H1 (cell line): ENCODE measurements at regions not wholly inside any gene's neighbourhood (a gene's known extent, or its start where the extent isn't known, plus 50 kb on each side); places are given as distances from the start of the nearest gene placed in this dataset.

Experiments
- CTCF ChIA-PET: fragments of 300-600 bp; sonication (Branson Sonifier 250); formaldehyde crosslinking; loops from one replicate; lab custom pipeline; 2021; ENCODE audit not compliant: partially characterized antibody; lab: Charles Lee
- POLR2A ChIA-PET: fragments of 300-600 bp; sonication (Branson Sonifier 250); formaldehyde crosslinking; loops from one replicate; lab custom pipeline; 2021; ENCODE audit warnings: inconsistent platforms; ENCODE audit not compliant: partially characterized antibody; lab: Charles Lee
- DNase-seq, 2 experiments: peaks; one replicate each; pipeline versions ENCODE4 v3.0.0 to v3.0.0-alpha.2; 2010 to 2022; ENCODE audit warnings: low spot score in 2 of 2, low read depth in 1 of 2, mixed read lengths in 1 of 2
- FAIRE-seq: peaks from 2 replicates; lab custom pipeline; 2011; peaks lifted over from hg19 to GRCh38; lab: Jason Lieb, UNC
- H2AFZ ChIP-seq: 2 replicates; pipeline ENCODE4 v1.8.1; 2012; ENCODE audit warnings: low read length, inconsistent platforms
- H2AK5ac ChIP-seq: 2 replicates; pipeline ENCODE4 v1.6.1; 2013; ENCODE audit warnings: low read depth, low read length
- H2BK120ac ChIP-seq: replicated peaks from 2 replicates; pipeline ENCODE3; 2013; ENCODE audit warnings: low read depth, low read length, inconsistent platforms
- H2BK12ac ChIP-seq: 2 replicates; pipeline ENCODE4 v1.6.1; 2013; ENCODE audit warnings: low read depth, low read length
- H2BK15ac ChIP-seq: 2 replicates; pipeline ENCODE4 v1.6.1; 2013; ENCODE audit warnings: low read length
- H2BK20ac ChIP-seq: 2 replicates; pipeline ENCODE4 v1.6.1; 2013; ENCODE audit warnings: low read length
- H2BK5ac ChIP-seq: 2 replicates; pipeline ENCODE4 v1.6.1; 2013; ENCODE audit warnings: low read depth, low read length
- H3K14ac ChIP-seq: 2 replicates; pipeline ENCODE4 v1.6.1; 2013; ENCODE audit warnings: inconsistent platforms; ENCODE audit not compliant: insufficient read length
- H3K18ac ChIP-seq: 2 replicates; pipeline ENCODE4 v1.6.1; 2013; ENCODE audit warnings: low read length; ENCODE audit errors: extremely low read depth
- H3K23ac ChIP-seq: 2 replicates; pipeline ENCODE4 v1.6.1; 2013; ENCODE audit warnings: inconsistent platforms; ENCODE audit not compliant: insufficient read length
- H3K23me2 ChIP-seq: 2 replicates; pipeline ENCODE4 v1.6.1; 2013; ENCODE audit warnings: low read depth, low read length
- H3K27ac ChIP-seq: 2 replicates; pipeline ENCODE4 v1.6.1; 2011; ENCODE audit warnings: low read depth, low read length, inconsistent platforms
- H3K27me3 ChIP-seq, 4 experiments: replicated peaks in 1 of 4; 1 replicate in 1 of 4; 2 replicates in 3 of 4; pipeline versions ENCODE4 v1.6.1 to v1.8.1; 2011 to 2013; ENCODE audit warnings: low read length in 3 of 4, mild to moderate bottlenecking in 3 of 4, inconsistent platforms in 2 of 4, mixed read lengths in 2 of 4, moderate library complexity in 1 of 4; ENCODE audit not compliant: control insufficient read depth in 3 of 4, insufficient read depth in 3 of 4; ENCODE audit errors: extremely low read depth in 1 of 4
- H3K36me3 ChIP-seq, 4 experiments: 2 replicates each; pipeline versions ENCODE4 v1.6.1 to v1.8.1; 2011 to 2013; ENCODE audit warnings: mild to moderate bottlenecking in 4 of 4, low read length in 3 of 4, moderate library complexity in 2 of 4, control low read depth in 1 of 4, inconsistent platforms in 1 of 4; ENCODE audit not compliant: insufficient read depth in 4 of 4, control insufficient read depth in 2 of 4
- H3K4ac ChIP-seq: replicated peaks from 2 replicates; pipeline ENCODE3; 2013; ENCODE audit warnings: low read length, low read depth, mixed read lengths, inconsistent platforms; ENCODE audit not compliant: insufficient read length
- H3K4me1 ChIP-seq, 4 experiments: replicated peaks in 1 of 4; 1 replicate in 1 of 4; 2 replicates in 3 of 4; pipeline versions ENCODE4 v1.6.1 to v1.8.1; 2011 to 2013; ENCODE audit warnings: low read length in 3 of 4, inconsistent platforms in 2 of 4, mixed read lengths in 1 of 4; ENCODE audit not compliant: insufficient read depth in 4 of 4, control insufficient read depth in 3 of 4
- H3K4me2 ChIP-seq, 2 experiments: 2 replicates each; pipeline versions ENCODE4 v1.6.1 to v1.8.1; 2011 to 2013; ENCODE audit warnings: low read depth in 2 of 2, low read length in 2 of 2, control low read depth in 1 of 2, inconsistent platforms in 1 of 2, mild to moderate bottlenecking in 1 of 2; ENCODE audit not compliant: insufficient read depth in 1 of 2
- H3K4me3 ChIP-seq, 4 experiments: fragments of 200-600, 300-600 bp in 1 of 4; sonication (generic), shearing (Covaris generic), sonication (Bioruptor Twin) in 1 of 4; 2 replicates each; pipeline versions ENCODE4 v1.5.1 to v1.8.1; 2011 to 2016; ENCODE audit warnings: low read length in 4 of 4, low read depth in 3 of 4, control low read depth in 2 of 4, inconsistent platforms in 2 of 4, mild to moderate bottlenecking in 2 of 4, mixed read lengths in 1 of 4, moderate library complexity in 1 of 4; ENCODE audit not compliant: insufficient read depth in 2 of 4; ENCODE audit errors: extremely low read depth in 1 of 4
- H3K56ac ChIP-seq: replicated peaks from 2 replicates; pipeline ENCODE3; 2013; ENCODE audit warnings: low read depth, mild to moderate bottlenecking, mixed read lengths, low read length, inconsistent platforms; ENCODE audit not compliant: insufficient read length
- H3K79me1 ChIP-seq: 2 replicates; pipeline ENCODE4 v1.6.1; 2013; ENCODE audit warnings: low read depth, low read length, control low read depth
- H3K79me2 ChIP-seq, 2 experiments: 2 replicates each; pipeline versions ENCODE4 v1.6.1 to v1.8.1; 2012 to 2013; ENCODE audit warnings: low read length in 2 of 2, mild to moderate bottlenecking in 2 of 2, inconsistent platforms in 1 of 2; ENCODE audit not compliant: insufficient read depth in 2 of 2, control insufficient read depth in 1 of 2
- H3K9ac ChIP-seq, 4 experiments: replicated peaks in 1 of 4; 1 replicate in 1 of 4; 2 replicates in 3 of 4; pipeline versions ENCODE4 v1.6.1 to v1.8.1; 2011 to 2013; ENCODE audit warnings: low read depth in 3 of 4, low read length in 3 of 4, control low read depth in 2 of 4, mild to moderate bottlenecking in 2 of 4, moderate library complexity in 2 of 4, inconsistent platforms in 1 of 4; ENCODE audit errors: extremely low read depth in 1 of 4
- H3K9me3 ChIP-seq, 2 experiments: 2 replicates each; pipeline versions ENCODE4 v1.6.1 to v1.8.1; 2012 to 2013; ENCODE audit warnings: mild to moderate bottlenecking in 2 of 2, moderate library complexity in 2 of 2, control low read depth in 1 of 2, inconsistent platforms in 1 of 2, low read depth in 1 of 2, low read length in 1 of 2, mixed read lengths in 1 of 2; ENCODE audit not compliant: insufficient read depth in 2 of 2
- H4K20me1 ChIP-seq, 2 experiments: replicated peaks in 1 of 2; 2 replicates each; pipeline versions ENCODE3 to v1.8.1; 2011 to 2013; ENCODE audit warnings: inconsistent platforms in 2 of 2, low read length in 2 of 2, mild to moderate bottlenecking in 1 of 2; ENCODE audit not compliant: insufficient read depth in 2 of 2, control insufficient read depth in 1 of 2
- H4K5ac ChIP-seq: 2 replicates; pipeline ENCODE4 v1.6.1; 2013; ENCODE audit warnings: low read length, low read depth, mixed read lengths, inconsistent platforms; ENCODE audit not compliant: insufficient read length
- H4K8ac ChIP-seq: 2 replicates; pipeline ENCODE4 v1.8.0; 2013; ENCODE audit warnings: mild to moderate bottlenecking, moderate library complexity, low read length, inconsistent platforms; ENCODE audit not compliant: insufficient read depth; ENCODE audit errors: extremely low read depth
- H4K91ac ChIP-seq: replicated peaks from 2 replicates; pipeline ENCODE3; 2013; ENCODE audit warnings: low read length, mixed read lengths, inconsistent platforms; ENCODE audit not compliant: insufficient read length
- ASH2L ChIP-seq: fragments of 200-600, 300-600 bp; sonication (generic); IDR thresholded peaks from one replicate; pipeline ENCODE4 v1.7.1; 2017; ENCODE audit warnings: low read length
- CEBPB ChIP-seq: IDR thresholded peaks from 2 replicates; pipeline ENCODE4 v1.6.1; 2012; ENCODE audit warnings: low read depth, low read length
- E2F6 ChIP-seq: IDR thresholded peaks from 2 replicates; pipeline ENCODE4 v1.6.1; 2012; ENCODE audit warnings: inconsistent platforms
- EGR1 ChIP-seq: IDR thresholded peaks from 2 replicates; pipeline ENCODE4 v1.6.1; 2011; ENCODE audit warnings: low read depth, low read length, borderline replicate concordance
- EZH2 ChIP-seq: fragments of 200-600 bp; sonication (generic); IDR thresholded peaks from 2 replicates; pipeline ENCODE4 v1.7.1; 2012; ENCODE audit warnings: low read depth, mild to moderate bottlenecking, moderate library complexity, low read length, inconsistent platforms; ENCODE audit not compliant: severe bottlenecking
- JUND ChIP-seq: IDR thresholded peaks from 2 replicates; pipeline ENCODE4 v1.6.1; 2011; ENCODE audit warnings: mild to moderate bottlenecking, improper control_type of control experiment, low read length
- KDM1A ChIP-seq: fragments of 200-600, 300-600 bp; sonication (generic); IDR thresholded peaks from 2 replicates; pipeline ENCODE4 v1.7.1; 2016; ENCODE audit warnings: mild to moderate bottlenecking, low read length, borderline replicate concordance
- MAFK ChIP-seq: IDR thresholded peaks from 2 replicates; pipeline ENCODE4 v1.6.1; 2012; ENCODE audit warnings: low read depth, mild to moderate bottlenecking, improper control_type of control experiment, low read length
- POLR2AphosphoS5 ChIP-seq: IDR thresholded peaks from 2 replicates; pipeline ENCODE4 v1.6.1; 2011; ENCODE audit warnings: low read depth, low read length
- RAD21 ChIP-seq, 2 experiments: IDR thresholded peaks in 1 of 2; conservative IDR thresholded peaks in 1 of 2; 2 replicates each; pipeline ENCODE4 v1.6.1; 2011; ENCODE audit warnings: low read depth in 2 of 2, low read length in 2 of 2, improper control_type of control experiment in 1 of 2, inconsistent platforms in 1 of 2, mild to moderate bottlenecking in 1 of 2, moderate library complexity in 1 of 2
- RNF2 ChIP-seq: fragments of 200-900, 300-1000 bp; sonication (generic); IDR thresholded peaks from 2 replicates; pipeline ENCODE4 v1.7.1; 2016; ENCODE audit warnings: borderline replicate concordance, low read depth, mild to moderate bottlenecking, antibody characterized with exemption, low read length; ENCODE audit not compliant: poor library complexity, severe bottlenecking; ENCODE audit errors: missing control alignments
- SIN3A ChIP-seq, 2 experiments: IDR thresholded peaks in 1 of 2; conservative IDR thresholded peaks in 1 of 2; 2 replicates each; pipeline ENCODE4 v1.6.1; 2011 to 2012; ENCODE audit warnings: low read length in 2 of 2, improper control_type of control experiment in 1 of 2, low read depth in 1 of 2, mild to moderate bottlenecking in 1 of 2
- SIRT6 ChIP-seq: IDR thresholded peaks from one replicate; pipeline ENCODE4 v1.7.1; 2012; ENCODE audit warnings: low read length, inconsistent platforms
- SUZ12 ChIP-seq: fragments of 200-600 bp; sonication (generic); IDR thresholded peaks from 2 replicates; pipeline ENCODE4 v1.6.1; 2012; ENCODE audit warnings: mild to moderate bottlenecking, inconsistent platforms, low read length, moderate library complexity, mixed read lengths
- WGBS, 2 experiments: shearing (Covaris generic) in 1 of 2; methylation state at CpG; one replicate each; pipeline versions ENCODE4 v1.1.6 to v1.1.7; 2013 to 2015; ENCODE audit warnings: low lambda C conversion rate in 2 of 2, mixed read lengths in 2 of 2, inconsistent platforms in 1 of 2, low coverage in 1 of 2, missing lambda C conversion rate in 1 of 2; ENCODE audit not compliant: insufficient replicate concordance in 2 of 2, insufficient coverage in 1 of 2, insufficient read length in 1 of 2; ENCODE audit errors: extremely low coverage in 1 of 2, missing lambda C conversion rate in 1 of 2; 5-methylcytosine and 5-hydroxymethylcytosine counted together

GRCh38 chr14:71423481-71423880 lies 508.7 kb upstream of the RGS6 start:
- no peaks in the 10 kb centered on the region for H4K20me1 ChIP-seq
- WGBS, 2 experiments = 85% methylated on average over 2 of the region's 2 CpGs; no CpG with 5 or more reads in 1 of the 2 experiments
- H3K4me1 ChIP-seq = peaks cover 0 to 4% (median under 1%) of the 10 kb centered on the region in 4 experiments; a peak in 2 of 7 replicates
- no peak overlapping the region for H2BK120ac ChIP-seq
- no peak overlapping the region for H3K18ac ChIP-seq
- H3K14ac ChIP-seq = no peak overlapping the region
- DNase-seq (no peak), FAIRE-seq (peak; percentile 28)
- no peaks in the 10 kb centered on the region for H3K79me1 ChIP-seq
- H2BK5ac ChIP-seq = no peak overlapping the region
- H2BK15ac ChIP-seq = no peak overlapping the region
- H4K8ac ChIP-seq = no peak overlapping the region
- H3K9ac ChIP-seq = no peak overlapping the region
- CTCF ChIA-PET = no interaction called here
- no peak overlapping the region for H4K91ac ChIP-seq
- no peak overlapping the region for H2AK5ac ChIP-seq
- H3K23me2 ChIP-seq = no peaks in the 10 kb centered on the region
- H2BK12ac ChIP-seq = no peak overlapping the region
- H3K4me3 ChIP-seq = no peak overlapping the region
- H3K23ac ChIP-seq = no peak overlapping the region
- H3K9me3 ChIP-seq = peaks cover 0 to 9% of the 10 kb centered on the region in 2 experiments; a peak in 1 of 4 replicates
- H2AFZ ChIP-seq = no peak overlapping the region
- H3K27ac ChIP-seq = no peak overlapping the region
- POLR2A ChIA-PET = no interaction called here
- no peaks in the 10 kb centered on the region for H3K27me3 ChIP-seq
- H3K4ac ChIP-seq = no peak overlapping the region
- no peaks in the 10 kb centered on the region; a peak in 1 of 8 replicates for H3K36me3 ChIP-seq
- H3K79me2 ChIP-seq = peaks cover 0 to 65% of the 10 kb centered on the region in 2 experiments; a peak in 2 of 4 replicates
- no peak overlapping the region for H2BK20ac ChIP-seq
- H4K5ac ChIP-seq = no peak overlapping the region
- H3K56ac ChIP-seq = no peak overlapping the region
- TF ChIP-seq EZH2 = no peak
- TF ChIP-seq KDM1A = no peak
- no peak for TF ChIP-seq ASH2L
- no peak for TF ChIP-seq MAFK
- TF ChIP-seq SIRT6 = no peak
- no peak for TF ChIP-seq JUND
- no peak for TF ChIP-seq SIN3A (conservative IDR thresholded peaks at IDR 0.05 in 1 of 2, IDR thresholded peaks at IDR 0.05 in 1 of 2; ENCODE audit: low read depth in 1 of 2, low read length in 2 of 2)
- no peak for TF ChIP-seq EGR1
- TF ChIP-seq RAD21 (IDR thresholded peaks at IDR 0.05 in 1 of 2, conservative IDR thresholded peaks at IDR 0.05 in 1 of 2; ENCODE audit: low read depth in 2 of 2, low read length in 2 of 2) = no peak
- no peak for TF ChIP-seq CEBPB
- TF ChIP-seq SUZ12 = no peak
- TF ChIP-seq RNF2 = no peak
- no peak for TF ChIP-seq E2F6
- no peak for TF ChIP-seq POLR2AphosphoS5
- H3K4me2 ChIP-seq = no peak overlapping the region
